Activated CD8-positive, alpha-beta T cell treated with anti-CD3 and anti-CD28 coated beads for 36 hours (primary cell): ENCODE measurements at regions not wholly inside any gene's neighbourhood (a gene's known extent, or its start where the extent isn't known, plus 50 kb on each side); places are given as distances from the start of the nearest gene placed in this dataset.

Experiments
- ATAC-seq: fragments of 200-7000 bp; cut with Tn5 transposase; one replicate; pipeline ENCODE4 v1.10.0; 2021; ENCODE audit warnings: mild to moderate bottlenecking, moderate library complexity
- CTCF ChIA-PET: fragments of 350-600 bp; sonication (Branson Sonifier 250); formaldehyde crosslinking; loops from one replicate; lab custom pipeline; 2021; ENCODE audit warnings: antibody characterized with exemption; lab: Charles Lee
- POLR2A ChIA-PET: fragments of 350-600 bp; sonication (Branson Sonifier 250); formaldehyde crosslinking; loops from one replicate; lab custom pipeline; 2021; ENCODE audit warnings: antibody characterized with exemption; lab: Charles Lee
- DNase-seq: peaks from one replicate; pipeline ENCODE4 v3.0.0-alpha.2; 2020
- H3K27ac Mint-ChIP-seq: one replicate; pipeline ENCODE4 v1.8.0; 2021; ENCODE audit warnings: mild to moderate bottlenecking, mixed read lengths
- H3K27me3 Mint-ChIP-seq: one replicate; pipeline ENCODE4 v1.8.0; 2021; ENCODE audit warnings: mixed read lengths
- H3K36me3 Mint-ChIP-seq: one replicate; pipeline ENCODE4 v1.8.0; 2021; ENCODE audit warnings: low read depth, mixed read lengths
- H3K4me1 Mint-ChIP-seq: one replicate; pipeline ENCODE4 v1.8.0; 2021; ENCODE audit warnings: low read depth, mixed read lengths
- H3K4me3 Mint-ChIP-seq: one replicate; pipeline ENCODE4 v1.8.0; 2021; ENCODE audit warnings: mild to moderate bottlenecking, moderate library complexity, mixed read lengths
- H3K9me3 Mint-ChIP-seq: one replicate; pipeline ENCODE4 v1.8.0; 2021; ENCODE audit warnings: mixed read lengths
- intact Hi-C: fragments of 100-400 bp; cut with micrococcal nuclease; formaldehyde crosslinking; loops from one replicate; pipeline ENCODE4 v1.10.0; 2022
- TF ChIP-seq, protein P1 (sequence below): fragments of 200-600 bp; IDR thresholded peaks from one replicate; pipeline ENCODE4 v1.8.0; 2022; ENCODE audit warnings: antibody characterized with exemption, mild to moderate bottlenecking

DNA sequence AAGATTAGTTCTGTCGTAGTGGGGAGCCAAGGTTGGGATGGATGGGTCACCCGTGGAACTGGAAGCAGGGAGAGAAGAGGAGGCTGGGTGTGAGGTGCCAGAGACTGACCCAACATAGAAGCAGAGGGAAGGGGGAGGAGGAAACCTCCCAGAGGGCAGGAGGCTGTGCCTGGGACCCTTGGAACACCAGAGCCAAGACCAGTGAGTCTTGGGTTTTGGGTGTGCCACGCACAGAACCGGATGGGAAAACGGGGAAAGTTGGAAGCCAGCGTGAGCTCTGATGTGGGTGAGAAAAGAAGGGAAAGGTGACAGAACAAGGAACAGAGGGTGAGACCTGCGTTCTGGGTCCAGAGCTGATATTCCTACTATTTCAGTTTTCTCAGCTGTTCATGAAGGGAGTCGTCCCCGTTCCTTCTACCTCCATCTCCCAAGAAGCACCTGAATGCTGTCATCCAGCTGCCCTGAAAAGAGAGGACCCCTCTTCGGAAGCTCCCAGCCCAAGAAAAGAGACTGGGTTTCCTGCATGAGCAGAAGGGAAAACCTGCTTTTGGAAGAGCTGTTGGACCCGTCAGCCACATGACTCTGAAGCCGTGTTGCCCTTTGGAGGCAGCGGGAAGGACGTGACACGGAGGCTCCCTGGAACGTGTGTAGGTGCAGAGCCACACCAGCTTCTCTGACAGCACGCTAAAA, 250.1 kb downstream of the NDUFA10 start:
- no peak overlapping the region for H3K27ac Mint-ChIP-seq
- intact Hi-C loops = no loop called here
- DNase-seq = no peak
- no peaks in the 10 kb centered on the region for H3K4me1 Mint-ChIP-seq
- H3K27me3 Mint-ChIP-seq = no peaks in the 10 kb centered on the region
- no peak for ATAC-seq
- ChIA-PET CTCF (no interaction called here), POLR2A (no interaction called here)
- TF ChIP-seq, protein P1, sequence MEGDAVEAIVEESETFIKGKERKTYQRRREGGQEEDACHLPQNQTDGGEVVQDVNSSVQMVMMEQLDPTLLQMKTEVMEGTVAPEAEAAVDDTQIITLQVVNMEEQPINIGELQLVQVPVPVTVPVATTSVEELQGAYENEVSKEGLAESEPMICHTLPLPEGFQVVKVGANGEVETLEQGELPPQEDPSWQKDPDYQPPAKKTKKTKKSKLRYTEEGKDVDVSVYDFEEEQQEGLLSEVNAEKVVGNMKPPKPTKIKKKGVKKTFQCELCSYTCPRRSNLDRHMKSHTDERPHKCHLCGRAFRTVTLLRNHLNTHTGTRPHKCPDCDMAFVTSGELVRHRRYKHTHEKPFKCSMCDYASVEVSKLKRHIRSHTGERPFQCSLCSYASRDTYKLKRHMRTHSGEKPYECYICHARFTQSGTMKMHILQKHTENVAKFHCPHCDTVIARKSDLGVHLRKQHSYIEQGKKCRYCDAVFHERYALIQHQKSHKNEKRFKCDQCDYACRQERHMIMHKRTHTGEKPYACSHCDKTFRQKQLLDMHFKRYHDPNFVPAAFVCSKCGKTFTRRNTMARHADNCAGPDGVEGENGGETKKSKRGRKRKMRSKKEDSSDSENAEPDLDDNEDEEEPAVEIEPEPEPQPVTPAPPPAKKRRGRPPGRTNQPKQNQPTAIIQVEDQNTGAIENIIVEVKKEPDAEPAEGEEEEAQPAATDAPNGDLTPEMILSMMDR = no peak
- peaks cover 8% of the 10 kb centered on the region for H3K9me3 Mint-ChIP-seq
- no peaks in the 10 kb centered on the region for H3K36me3 Mint-ChIP-seq
- H3K4me3 Mint-ChIP-seq = no peak overlapping the region

GRCh38 chr2:239774142-239774462, 251.0 kb downstream of the NDUFA10 start:
- DNase-seq (no peak), ATAC-seq (no peak)
- Mint-ChIP-seq H3K27me3 (no peaks in the 10 kb centered on the region), H3K9me3 (peaks cover 8% of the 10 kb centered on the region), H3K4me3 (no peak overlapping the region), H3K36me3 (no peaks in the 10 kb centered on the region), H3K27ac (no peak overlapping the region), H3K4me1 (no peaks in the 10 kb centered on the region)
- ChIA-PET POLR2A (no interaction called here), CTCF (no interaction called here)
- intact Hi-C loops = no loop called here
- TF ChIP-seq, protein P1 = no peak

DNA sequence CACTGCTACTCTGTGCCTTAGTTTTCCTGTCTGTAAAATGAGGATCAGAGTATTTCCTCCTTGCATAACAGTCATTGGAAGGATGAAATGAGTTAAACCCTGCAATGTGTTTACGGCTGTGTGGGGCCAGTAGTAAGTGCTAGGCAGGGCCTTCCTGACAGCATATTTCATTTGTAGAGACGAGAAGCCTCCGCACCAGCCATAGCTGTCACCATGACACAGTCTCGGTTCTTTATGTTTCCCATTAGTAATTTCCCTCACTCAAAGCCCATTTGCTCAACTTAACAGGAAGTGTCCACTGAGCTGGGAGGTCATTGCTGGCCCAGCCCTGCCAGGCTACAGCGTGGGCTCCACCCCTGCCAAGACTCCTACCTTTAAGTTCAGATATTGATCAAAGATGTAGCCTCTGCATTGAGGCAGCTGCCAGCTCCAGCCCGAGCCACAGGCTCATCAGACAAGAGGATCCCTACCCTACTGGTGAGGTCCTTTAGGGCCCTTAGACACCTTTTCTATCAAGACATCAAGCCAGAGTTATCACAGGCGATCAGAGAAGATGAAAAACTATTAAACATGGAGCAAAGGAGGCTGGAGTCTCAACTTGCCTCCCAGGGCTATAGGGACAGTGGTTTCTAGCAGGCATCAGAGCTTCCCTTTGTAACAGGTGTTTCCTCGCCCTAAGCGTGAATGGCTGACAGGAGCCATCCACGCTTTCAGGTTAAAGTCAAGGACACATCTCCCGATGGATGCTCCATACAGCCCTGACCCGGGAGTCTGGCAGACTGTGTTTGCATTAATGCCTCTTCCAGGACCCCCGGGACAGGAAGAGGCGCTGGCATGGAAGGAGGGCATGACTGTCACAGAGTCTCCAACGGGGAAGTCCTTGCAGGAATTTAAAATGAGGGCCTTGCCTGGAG, 251.7 kb downstream of the NDUFA10 start:
- POLR2A ChIA-PET = no interaction called here
- H3K4me3 Mint-ChIP-seq = no peak overlapping the region
- CTCF ChIA-PET = no interaction called here
- TF ChIP-seq, protein P1 = no peak
- no peaks in the 10 kb centered on the region for H3K4me1 Mint-ChIP-seq
- ATAC-seq = no peak
- H3K27me3 Mint-ChIP-seq = no peaks in the 10 kb centered on the region
- no peaks in the 10 kb centered on the region for H3K36me3 Mint-ChIP-seq
- no peak overlapping the region for H3K27ac Mint-ChIP-seq
- H3K9me3 Mint-ChIP-seq = peaks cover 8% of the 10 kb centered on the region
- intact Hi-C loops = no loop called here
- DNase-seq = no peak

DNA sequence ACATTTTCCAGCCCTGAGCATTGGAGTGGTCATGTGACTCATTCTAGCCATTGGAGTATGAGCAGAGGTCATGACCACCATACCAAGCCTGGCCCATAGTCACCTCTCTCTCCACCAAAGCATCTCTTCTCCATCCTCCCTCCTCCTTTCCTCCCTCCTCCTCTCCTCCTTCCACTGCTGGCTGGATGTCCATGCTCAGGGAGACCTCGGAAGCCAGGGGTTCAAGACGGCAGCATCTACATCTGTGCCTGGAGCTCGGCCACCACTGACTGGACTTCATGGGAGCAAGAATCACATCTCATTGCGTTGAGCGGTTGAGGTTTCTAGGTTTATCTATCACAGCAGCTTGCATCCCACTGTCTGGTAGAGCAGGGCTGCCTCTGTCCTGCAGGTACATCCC, 252.4 kb downstream of the NDUFA10 start:
- intact Hi-C loops = no loop called here
- no peaks in the 10 kb centered on the region for H3K27me3 Mint-ChIP-seq
- DNase-seq (no peak), ATAC-seq (no peak)
- TF ChIP-seq, protein P1 = no peak
- peaks cover 8% of the 10 kb centered on the region for H3K9me3 Mint-ChIP-seq
- H3K4me3 Mint-ChIP-seq = no peak overlapping the region
- POLR2A ChIA-PET = no interaction called here
- no peaks in the 10 kb centered on the region for H3K36me3 Mint-ChIP-seq
- CTCF ChIA-PET = no interaction called here
- H3K27ac Mint-ChIP-seq = no peak overlapping the region
- H3K4me1 Mint-ChIP-seq = no peaks in the 10 kb centered on the region

GRCh38 chr2:239770246-239770639, 254.9 kb downstream of the NDUFA10 start:
- ChIA-PET CTCF (no interaction called here), POLR2A (no interaction called here)
- Mint-ChIP-seq H3K36me3 (no peaks in the 10 kb centered on the region), H3K9me3 (peaks cover 8% of the 10 kb centered on the region), H3K27me3 (no peaks in the 10 kb centered on the region), H3K4me1 (no peaks in the 10 kb centered on the region), H3K4me3 (no peak overlapping the region), H3K27ac (no peak overlapping the region)
- intact Hi-C loops = no loop called here
- ATAC-seq (no peak), DNase-seq (no peak)
- TF ChIP-seq, protein P1 = no peak
